ENCODE measurements at regions not wholly inside any gene's neighbourhood (a gene's known extent, or its start where the extent isn't known, plus 50 kb on each side); places are given as distances from the start of the nearest gene placed in this dataset.

GRCh38 chr2:221779614-221780067, 207.5 kb upstream of the EPHA4 start:
- TF ChIP-seq CTCF (IDR thresholded peaks at IDR 0.05 in 2 of 3, conservative IDR thresholded peaks at IDR 0.05 in 1 of 3; ENCODE audit: borderline replicate concordance in 1 of 3, insufficient read depth in 1 of 3, low read depth in 2 of 3, low read length in 2 of 3), result no peak
- no peak for TF ChIP-seq EZH2 (IDR thresholded peaks at IDR 0.05)
- TF ChIP-seq ZNF274 (IDR thresholded peaks at IDR 0.05; ENCODE audit: low read depth, low read length), result no peak
- no peak for TF ChIP-seq YY1 (IDR thresholded peaks at IDR 0.05; ENCODE audit: extremely low read depth, insufficient replicate concordance, low read depth, low read length)
- TF ChIP-seq ELF1 (IDR thresholded peaks at IDR 0.05; ENCODE audit: borderline replicate concordance, low read depth), result no peak
- no peak for TF ChIP-seq POLR2AphosphoS5 (IDR thresholded peaks at IDR 0.05; ENCODE audit: low read depth, low read length)
- no peak for TF ChIP-seq SP1 (IDR thresholded peaks at IDR 0.05; ENCODE audit: low read depth)
- no peak for TF ChIP-seq EZH2phosphoT487 (IDR thresholded peaks at IDR 0.05; ENCODE audit: borderline replicate concordance)
- no peak for TF ChIP-seq RAD21 (IDR thresholded peaks at IDR 0.05; ENCODE audit: low read depth)
- TF ChIP-seq CEBPB (IDR thresholded peaks at IDR 0.05; ENCODE audit: low read depth), result no peak
- TF ChIP-seq MAX (IDR thresholded peaks at IDR 0.05), result no peak
- no peak for TF ChIP-seq POLR2A (IDR thresholded peaks at IDR 0.05; ENCODE audit: borderline replicate concordance, extremely low read depth, insufficient read depth, insufficient read length)

All from HCT116 (cell line).